ENCODE measurements at regions not wholly inside any gene's neighbourhood (a gene's known extent, or its start where the extent isn't known, plus 50 kb on each side); places are given as distances from the start of the nearest gene placed in this dataset.

- TF ChIP-seq, protein P1, sequence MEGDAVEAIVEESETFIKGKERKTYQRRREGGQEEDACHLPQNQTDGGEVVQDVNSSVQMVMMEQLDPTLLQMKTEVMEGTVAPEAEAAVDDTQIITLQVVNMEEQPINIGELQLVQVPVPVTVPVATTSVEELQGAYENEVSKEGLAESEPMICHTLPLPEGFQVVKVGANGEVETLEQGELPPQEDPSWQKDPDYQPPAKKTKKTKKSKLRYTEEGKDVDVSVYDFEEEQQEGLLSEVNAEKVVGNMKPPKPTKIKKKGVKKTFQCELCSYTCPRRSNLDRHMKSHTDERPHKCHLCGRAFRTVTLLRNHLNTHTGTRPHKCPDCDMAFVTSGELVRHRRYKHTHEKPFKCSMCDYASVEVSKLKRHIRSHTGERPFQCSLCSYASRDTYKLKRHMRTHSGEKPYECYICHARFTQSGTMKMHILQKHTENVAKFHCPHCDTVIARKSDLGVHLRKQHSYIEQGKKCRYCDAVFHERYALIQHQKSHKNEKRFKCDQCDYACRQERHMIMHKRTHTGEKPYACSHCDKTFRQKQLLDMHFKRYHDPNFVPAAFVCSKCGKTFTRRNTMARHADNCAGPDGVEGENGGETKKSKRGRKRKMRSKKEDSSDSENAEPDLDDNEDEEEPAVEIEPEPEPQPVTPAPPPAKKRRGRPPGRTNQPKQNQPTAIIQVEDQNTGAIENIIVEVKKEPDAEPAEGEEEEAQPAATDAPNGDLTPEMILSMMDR (IDR thresholded peaks at IDR 0.05): no peak
- TF ChIP-seq POLR2A (IDR thresholded peaks at IDR 0.05): no peak
- no peak for TF ChIP-seq EP300 (IDR thresholded peaks at IDR 0.05)
Measured at GRCh38 chr2:134177351-134177931, 76.4 kb upstream of the MGAT5 start.

Data from gastroesophageal sphincter (tissue), 3 donors.